K562 (cell line): ENCODE measurements at regions not wholly inside any gene's neighbourhood (a gene's known extent, or its start where the extent isn't known, plus 50 kb on each side); places are given as distances from the start of the nearest gene placed in this dataset.

Experiments
- ATAC-seq: fragments of 200-7000 bp; cut with Tn5 transposase; 3 replicates; pipeline ENCODE4 v1.9.1; 2020; ENCODE audit warnings: moderate library complexity
- BruUV-seq: library from RNA; stranded (reverse); fragments of 400-500 nt; replicated peaks from 2 replicates; lab custom pipeline; 2021; lab: Mats Ljungman, UMichigan
- CTCF ChIA-PET: fragments of 300-600 bp; formaldehyde crosslinking; extraction: SDS; loops from one replicate; lab custom pipeline; 2021; ENCODE audit warnings: low intra/inter-chr PET ratio; lab: Yijun Ruan, JAX
- POLR2A ChIA-PET: fragments of 300-600, 350-650 bp; sonication (Branson Sonifier 250); formaldehyde crosslinking; extraction: SDS; loops from one replicate; lab custom pipeline; 2021; ENCODE audit warnings: antibody characterized with exemption, inconsistent platforms; lab: Yijun Ruan, JAX
- DNase-seq, 4 experiments: peaks; one replicate each; pipeline versions ENCODE4 v3.0.0 to v3.0.0-alpha.2; 2011 to 2018; ENCODE audit warnings: low spot score in 3 of 4, mixed read lengths in 3 of 4; ENCODE audit errors: extremely low read depth in 1 of 4
- FAIRE-seq: peaks from 2 replicates; lab custom pipeline; 2011; peaks lifted over from hg19 to GRCh38; lab: Jason Lieb, UNC
- H2AFZ ChIP-seq: 2 replicates; pipeline ENCODE4 v1.6.0; 2011; ENCODE audit warnings: low read depth, low read length, control low read depth, inconsistent platforms
- H3K27ac ChIP-seq: fragments of 200-600 bp; 3 replicates; pipeline ENCODE4 v1.8.0; 2011; ENCODE audit warnings: low read depth, mild to moderate bottlenecking, control low read depth, inconsistent platforms, low read length, moderate library complexity, mixed read lengths; ENCODE audit errors: extremely low read depth
- H3K27me3 ChIP-seq, 2 experiments: fragments of 300-600 bp in 1 of 2; 2 replicates in 1 of 2; 3 replicates in 1 of 2; pipeline versions ENCODE4 v1.6.0 to v1.8.0; 2011; ENCODE audit warnings: inconsistent platforms in 2 of 2, low read length in 2 of 2, mild to moderate bottlenecking in 1 of 2, mixed read lengths in 1 of 2, moderate library complexity in 1 of 2; ENCODE audit not compliant: control insufficient read depth in 2 of 2, insufficient read depth in 2 of 2
- H3K36me3 ChIP-seq: fragments of 300-600 bp; 3 replicates; pipeline ENCODE4 v1.8.0; 2011; ENCODE audit warnings: mild to moderate bottlenecking, low read length, inconsistent platforms; ENCODE audit not compliant: control insufficient read depth, insufficient read depth
- H3K4me1 ChIP-seq, 2 experiments: fragments of 200-600 bp in 1 of 2; replicated peaks in 1 of 2; 2 replicates in 1 of 2; 3 replicates in 1 of 2; pipeline versions ENCODE4 v1.5.1 to v1.8.0; 2011; ENCODE audit warnings: inconsistent platforms in 2 of 2, low read length in 2 of 2, mild to moderate bottlenecking in 1 of 2, mixed read lengths in 1 of 2, moderate library complexity in 1 of 2; ENCODE audit not compliant: control insufficient read depth in 2 of 2, insufficient read depth in 2 of 2
- H3K4me2 ChIP-seq: 2 replicates; pipeline ENCODE4 v1.6.1; 2011; ENCODE audit warnings: low read length, control low read depth, inconsistent platforms, mixed read lengths; ENCODE audit not compliant: insufficient read depth
- H3K4me3 ChIP-seq: fragments of 200-600 bp; sonication (generic), shearing (Covaris generic); 2 replicates; pipeline ENCODE4 v1.5.1; 2016; ENCODE audit warnings: control low read depth, inconsistent platforms
- H3K79me2 ChIP-seq: fragments of 200-600 bp; 3 replicates; pipeline ENCODE4 v1.8.0; 2011; ENCODE audit warnings: low read length, inconsistent platforms; ENCODE audit not compliant: control insufficient read depth, insufficient read depth
- H3K9ac ChIP-seq, 2 experiments: 2 replicates each; pipeline versions ENCODE4 v1.6.0 to v1.6.1; 2011; ENCODE audit warnings: low read depth in 2 of 2, low read length in 2 of 2, control low read depth in 1 of 2, inconsistent platforms in 1 of 2, mild to moderate bottlenecking in 1 of 2, mixed read lengths in 1 of 2; ENCODE audit not compliant: insufficient read depth in 1 of 2
- H3K9me1 ChIP-seq: one replicate; pipeline ENCODE4 v1.6.0; 2011; ENCODE audit warnings: inconsistent platforms, mild to moderate bottlenecking, low read length, moderate library complexity; ENCODE audit not compliant: control insufficient read depth, insufficient read depth
- H3K9me3 ChIP-seq: replicated peaks from 2 replicates; pipeline ENCODE4 v1.5.1; 2011; ENCODE audit warnings: low read depth, low read length, inconsistent platforms; ENCODE audit not compliant: control insufficient read depth, insufficient read depth
- H4K20me1 ChIP-seq: replicated peaks from 2 replicates; pipeline ENCODE4 v1.6.1; 2011; ENCODE audit warnings: low read length, inconsistent platforms, mixed read lengths; ENCODE audit not compliant: control insufficient read depth, insufficient read depth
- E2F3 ChIP-seq: fragments of 250-450 bp; sonication (Bioruptor Pico); IDR thresholded peaks from 2 replicates; pipeline ENCODE4 v1.4.0; 2020; ENCODE audit warnings: mild to moderate bottlenecking
- EGR1 ChIP-seq: fragments of 450-650 bp; conservative IDR thresholded peaks from 2 replicates; pipeline ENCODE4 v1.6.1; 2017; ENCODE audit warnings: mild to moderate bottlenecking
- EHMT2 ChIP-seq: fragments of 450-650 bp; IDR thresholded peaks from 2 replicates; pipeline ENCODE4 v1.6.1; 2018; ENCODE audit warnings: antibody characterized with exemption
- MED1 ChIP-seq: sonication (generic); formaldehyde crosslinking; IDR thresholded peaks from 2 replicates; pipeline ENCODE4 v1.8.1; 2023; ENCODE audit warnings: missing genetic modification reagents, borderline replicate concordance
- PHB2 ChIP-seq: fragments of 450-650 bp; IDR thresholded peaks from 2 replicates; pipeline ENCODE4 v1.6.1; 2017; ENCODE audit warnings: low read depth
- RBM39 ChIP-seq: fragments of 200-400 bp; formaldehyde crosslinking; optimal IDR thresholded peaks from 2 replicates; pipeline ENCODE3; 2018; ENCODE audit warnings: low read depth, low read length
- TRIM28 ChIP-seq: fragments of 450-650 bp; IDR thresholded peaks from 2 replicates; pipeline ENCODE4 v1.6.1; 2017
- WGBS: fragments of 100-300 bp; shearing (Covaris generic); methylation state at CpG from one replicate; pipeline ENCODE4 v1.1.6; 2016; ENCODE audit warnings: low coverage, mixed read lengths; ENCODE audit not compliant: insufficient coverage; ENCODE audit errors: missing lambda C conversion rate; 5-methylcytosine and 5-hydroxymethylcytosine counted together
- in situ Hi-C: fragments of 300-500 bp; cut with MboI; formaldehyde crosslinking; loops from 4 replicates; pipeline ENCODE4 v1.15.0; 2018; ENCODE audit warnings: inconsistent platforms, mixed read lengths
- intact Hi-C: fragments of 100-400 bp; cut with micrococcal nuclease; formaldehyde crosslinking; loops from 2 replicates; pipeline ENCODE4 v1.14.2; 2022

DNA sequence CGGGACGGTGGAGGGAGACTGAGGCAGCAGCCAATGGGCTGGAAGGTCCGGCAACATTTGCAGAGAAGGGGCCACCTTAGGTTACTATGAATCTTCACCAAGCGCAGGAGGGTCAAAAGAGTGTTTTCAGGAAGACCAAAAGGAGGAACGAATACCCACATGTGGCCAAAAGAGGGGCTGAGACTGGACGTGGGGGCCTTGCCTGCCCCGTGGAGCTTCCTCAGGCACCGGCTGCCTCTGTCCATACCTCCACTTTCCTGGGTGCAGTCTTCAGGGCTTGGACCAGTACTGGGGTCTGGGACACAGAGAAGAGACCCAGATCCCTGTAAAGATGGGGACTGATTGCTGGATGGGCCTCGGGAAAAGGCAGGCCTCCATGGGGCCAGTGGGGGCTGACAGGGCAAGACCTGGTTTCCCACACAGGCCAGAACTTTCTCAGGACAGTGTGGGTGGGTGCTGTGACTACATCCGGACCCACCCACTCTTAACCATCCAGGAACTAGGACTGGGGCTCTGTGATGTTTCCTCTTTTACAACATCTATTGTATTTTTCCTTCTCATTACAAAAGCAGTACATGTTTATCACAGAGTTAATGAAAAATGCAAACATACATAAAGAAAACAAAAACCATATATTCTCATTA, 294.7 kb downstream of the ZSWIM6 start:
- Histone ChIP-seq H3K9me3 (no peaks in the 10 kb centered on the region), H3K4me1 (peaks cover 0 to 12% of the 10 kb centered on the region in 2 experiments; a peak in 2 of 5 replicates), H3K27me3 (peaks cover 14 to 32% of the 10 kb centered on the region in 2 experiments; a peak in 4 of 5 replicates), H3K9ac (no peak overlapping the region), H4K20me1 (no peaks in the 10 kb centered on the region), H3K4me2 (no peak overlapping the region), H3K4me3 (no peak overlapping the region), H3K79me2 (no peaks in the 10 kb centered on the region), H2AFZ (no peak overlapping the region), H3K36me3 (no peaks in the 10 kb centered on the region), H3K27ac (no peak overlapping the region), H3K9me1 (no peaks in the 10 kb centered on the region)
- FAIRE-seq (no peak), ATAC-seq (no peak), DNase-seq (no peak)
- TF ChIP-seq MED1 (CRISPR knock-in tag) (no peak), EGR1 (peak; percentile 34)
- ChIA-PET CTCF (no interaction called here), POLR2A (no interaction called here)
- WGBS: 4% methylated on average over 8 of the region's 10 CpGs
- intact Hi-C loops: no loop called here
- BruUV-seq: no TSS peak
- in situ Hi-C loops: loop anchor here (25.0 kb wide), 1 partner anchor 564 kb away; no protein-coding TSS in a partner anchor

DNA sequence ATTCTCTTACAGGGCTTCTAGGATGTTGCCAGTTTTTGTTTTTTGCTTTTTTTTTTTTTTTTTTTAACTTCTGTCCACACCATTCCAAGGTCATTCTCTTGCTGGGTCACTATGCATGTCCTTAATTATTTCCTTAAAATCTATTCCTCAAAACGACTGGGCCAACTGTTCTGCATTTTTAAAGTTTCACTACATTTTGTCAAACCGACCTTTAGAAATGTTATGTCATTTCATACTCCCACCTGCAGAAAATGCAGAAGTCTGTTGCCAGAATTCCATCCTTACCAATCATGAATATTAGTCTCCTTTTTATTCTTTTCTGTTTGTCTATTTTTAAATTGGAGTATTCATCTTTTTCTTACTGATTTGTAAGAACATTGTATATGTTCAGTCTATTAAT, 295.5 kb downstream of the ZSWIM6 start:
- Histone ChIP-seq H3K79me2 (no peaks in the 10 kb centered on the region), H3K36me3 (no peaks in the 10 kb centered on the region), H4K20me1 (no peaks in the 10 kb centered on the region), H3K27me3 (peaks cover 14 to 28% of the 10 kb centered on the region in 2 experiments; a peak in 4 of 5 replicates), H3K9ac (no peak overlapping the region), H3K9me3 (no peaks in the 10 kb centered on the region), H3K4me3 (no peak overlapping the region), H3K27ac (no peak overlapping the region), H3K9me1 (no peaks in the 10 kb centered on the region), H2AFZ (no peak overlapping the region), H3K4me2 (no peak overlapping the region), H3K4me1 (peaks cover 0 to 12% of the 10 kb centered on the region in 2 experiments; a peak in 2 of 5 replicates)
- intact Hi-C loops: no loop called here
- ChIA-PET POLR2A (no interaction called here), CTCF (no interaction called here)
- in situ Hi-C loops: loop anchor here (25.0 kb wide), 1 partner anchor 565 kb away; no protein-coding TSS in a partner anchor
- ATAC-seq (no peak), FAIRE-seq (no peak), DNase-seq (no peak)
- 0% methylated on average over 2 of the region's 2 CpGs for WGBS
- no peak for TF ChIP-seq E2F3 (CRISPR knock-in tag)
- no peak for TF ChIP-seq PHB2
- TF ChIP-seq EHMT2: no peak
- TF ChIP-seq TRIM28: no peak
- no peak for TF ChIP-seq RBM39
- no TSS peak for BruUV-seq
